AG04449 (cell line): ENCODE measurements at regions not wholly inside any gene's neighbourhood (a gene's known extent, or its start where the extent isn't known, plus 50 kb on each side); places are given as distances from the start of the nearest gene placed in this dataset.

Experiments
- CTCF ChIA-PET: fragments of 350-600 bp; formaldehyde crosslinking; extraction: SDS; loops from one replicate; lab custom pipeline; 2021; ENCODE audit warnings: antibody characterized with exemption; lab: Yijun Ruan, JAX
- POLR2A ChIA-PET: fragments of 400-600, 350-600 bp; formaldehyde crosslinking; extraction: SDS; loops from one replicate; lab custom pipeline; 2020; ENCODE audit warnings: antibody characterized with exemption, inconsistent platforms; lab: Yijun Ruan, JAX
- DNase-seq: peaks from one replicate; pipeline ENCODE4 v3.0.0-alpha.2; 2010; ENCODE audit warnings: low read depth, low spot score
- H3K4me3 ChIP-seq: 2 replicates; pipeline ENCODE4 v1.5.1; 2011; ENCODE audit warnings: low read depth, mild to moderate bottlenecking, control low read depth, low read length
- TF ChIP-seq, protein P1 (sequence below): IDR thresholded peaks from one replicate; pipeline ENCODE4 v1.5.1; 2011; ENCODE audit warnings: mild to moderate bottlenecking, moderate library complexity, low read length, control low read depth, inconsistent platforms; ENCODE audit not compliant: insufficient read depth; ENCODE audit errors: missing control alignments

DNA sequence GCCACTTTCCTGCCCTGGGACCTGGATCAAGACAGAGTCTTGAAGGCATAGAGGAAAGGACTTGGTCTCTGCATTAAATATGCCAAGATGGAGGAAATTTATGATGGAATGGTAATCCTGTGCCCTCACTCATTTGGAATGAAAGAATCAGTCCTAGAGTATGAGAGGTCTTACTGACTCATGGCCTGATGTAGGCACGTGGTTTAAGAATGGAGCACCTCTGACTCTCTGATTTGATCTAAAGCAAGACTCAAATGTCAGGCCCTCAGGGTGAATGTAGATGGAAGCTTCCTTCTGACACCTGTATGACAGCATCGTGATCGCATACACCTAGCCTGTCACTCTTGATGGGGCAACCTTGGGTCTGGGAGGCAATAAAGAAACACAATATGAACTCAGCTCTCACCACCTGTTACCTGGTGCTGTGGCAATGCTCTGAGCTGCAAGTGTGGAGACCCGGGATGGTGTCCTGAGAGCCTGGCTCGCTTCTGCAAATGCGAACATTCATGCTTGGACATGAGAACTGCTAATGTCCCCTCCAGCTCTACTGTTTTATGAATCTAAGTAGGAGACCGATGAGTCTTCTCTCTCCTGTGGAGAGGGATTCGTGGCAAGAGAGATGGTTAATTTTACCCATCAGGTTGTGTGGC lies 229.9 kb downstream of the ABCC12 start:
- H3K4me3 ChIP-seq = no peak overlapping the region
- ChIA-PET CTCF (interaction anchor here (1.5 kb wide), 2 partner anchors 10 to 239 kb away, joined by 3 read pairs; no protein-coding TSS in a partner anchor), POLR2A (no interaction called here)
- TF ChIP-seq, protein P1, sequence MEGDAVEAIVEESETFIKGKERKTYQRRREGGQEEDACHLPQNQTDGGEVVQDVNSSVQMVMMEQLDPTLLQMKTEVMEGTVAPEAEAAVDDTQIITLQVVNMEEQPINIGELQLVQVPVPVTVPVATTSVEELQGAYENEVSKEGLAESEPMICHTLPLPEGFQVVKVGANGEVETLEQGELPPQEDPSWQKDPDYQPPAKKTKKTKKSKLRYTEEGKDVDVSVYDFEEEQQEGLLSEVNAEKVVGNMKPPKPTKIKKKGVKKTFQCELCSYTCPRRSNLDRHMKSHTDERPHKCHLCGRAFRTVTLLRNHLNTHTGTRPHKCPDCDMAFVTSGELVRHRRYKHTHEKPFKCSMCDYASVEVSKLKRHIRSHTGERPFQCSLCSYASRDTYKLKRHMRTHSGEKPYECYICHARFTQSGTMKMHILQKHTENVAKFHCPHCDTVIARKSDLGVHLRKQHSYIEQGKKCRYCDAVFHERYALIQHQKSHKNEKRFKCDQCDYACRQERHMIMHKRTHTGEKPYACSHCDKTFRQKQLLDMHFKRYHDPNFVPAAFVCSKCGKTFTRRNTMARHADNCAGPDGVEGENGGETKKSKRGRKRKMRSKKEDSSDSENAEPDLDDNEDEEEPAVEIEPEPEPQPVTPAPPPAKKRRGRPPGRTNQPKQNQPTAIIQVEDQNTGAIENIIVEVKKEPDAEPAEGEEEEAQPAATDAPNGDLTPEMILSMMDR = no peak
- DNase-seq = no peak

DNA sequence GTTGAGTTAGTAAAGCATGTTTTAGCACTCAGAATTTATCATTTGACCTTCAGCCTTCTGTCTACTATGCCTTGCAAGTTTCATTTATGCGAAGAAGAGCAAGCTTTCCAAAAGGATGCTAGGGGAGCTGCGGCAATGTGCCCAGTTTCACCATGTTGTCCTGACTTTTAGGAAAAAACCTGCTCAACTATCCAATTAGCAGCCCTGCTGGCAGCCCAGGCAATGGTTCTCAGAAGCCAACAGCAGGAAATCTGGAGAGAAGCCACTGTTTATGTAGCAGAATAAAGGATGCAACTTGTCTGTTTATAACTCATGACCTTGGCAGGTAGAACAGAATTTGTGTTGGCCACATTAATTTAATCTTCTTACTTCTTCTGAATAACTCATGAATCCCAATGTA lies 230.8 kb downstream of the ABCC12 start:
- ChIA-PET POLR2A (no interaction called here), CTCF (no interaction called here)
- TF ChIP-seq, protein P1 = no peak
- no peak overlapping the region for H3K4me3 ChIP-seq
- DNase-seq = no peak

DNA sequence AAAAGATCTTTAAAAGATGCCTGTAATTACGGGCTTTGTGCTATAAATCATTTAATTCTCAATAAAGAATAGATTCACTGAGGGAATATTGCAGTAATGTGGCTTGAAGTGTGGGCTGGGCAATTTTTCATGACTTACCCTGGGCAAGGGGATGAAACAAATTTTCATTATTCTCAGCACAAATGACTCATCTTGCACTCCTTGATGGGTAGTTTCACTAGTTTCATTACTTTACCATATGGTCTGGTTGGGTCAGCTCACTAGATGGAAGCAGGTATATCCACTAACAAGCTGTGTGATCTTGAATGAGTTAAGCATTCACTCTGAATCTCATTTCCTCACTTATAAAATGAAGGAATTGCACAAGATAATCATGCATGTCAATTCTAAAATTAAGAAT lies 234.3 kb downstream of the ABCC12 start:
- CTCF ChIA-PET = no interaction called here
- POLR2A ChIA-PET = no interaction called here
- H3K4me3 ChIP-seq = no peak overlapping the region
- TF ChIP-seq, protein P1 = no peak
- DNase-seq = no peak

DNA sequence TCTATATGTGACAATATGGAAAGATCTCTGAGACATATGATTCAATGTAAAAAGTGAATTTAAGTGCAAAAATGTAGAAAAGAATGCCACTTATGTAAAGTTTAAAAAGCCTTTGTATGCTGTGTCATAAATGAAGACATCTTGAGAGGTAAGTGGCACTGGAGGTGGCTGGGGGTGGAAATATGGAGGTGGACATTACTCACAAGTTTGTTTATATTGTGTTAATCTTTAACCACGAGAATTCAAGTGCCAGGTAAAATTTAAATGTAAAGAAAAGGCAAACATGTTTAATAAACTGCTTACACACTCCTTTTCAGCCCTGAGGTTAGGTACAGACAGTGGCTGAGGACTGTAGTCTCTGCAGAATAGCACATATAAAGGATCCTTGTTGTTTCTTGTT lies 235.1 kb downstream of the ABCC12 start:
- DNase-seq = no peak
- TF ChIP-seq, protein P1 = no peak
- POLR2A ChIA-PET = no interaction called here
- CTCF ChIA-PET = interaction anchor here (1.1 kb wide), 1 partner anchor 57 kb away, joined by 3 read pairs; no protein-coding TSS in a partner anchor
- no peak overlapping the region for H3K4me3 ChIP-seq

DNA sequence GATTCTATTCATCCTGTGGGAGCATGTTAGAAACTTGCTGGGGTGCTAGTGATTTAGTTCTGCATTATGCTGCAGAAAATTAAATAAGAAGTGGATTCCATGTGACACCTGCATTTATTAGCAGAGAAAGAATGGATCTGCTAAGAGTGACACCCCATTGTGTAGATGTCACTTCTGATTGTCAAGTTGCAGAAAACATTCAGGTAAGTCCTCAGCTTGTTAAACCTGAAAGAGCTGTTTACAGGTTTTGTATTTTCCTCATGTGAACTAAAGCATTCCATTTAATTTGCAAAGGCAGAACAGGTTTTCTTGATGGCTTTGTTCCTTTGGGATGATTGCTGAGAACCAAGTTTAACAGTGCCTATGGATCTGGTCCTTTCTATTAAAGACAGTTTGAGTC lies 238.7 kb downstream of the ABCC12 start:
- TF ChIP-seq, protein P1 = no peak
- POLR2A ChIA-PET = no interaction called here
- CTCF ChIA-PET = no interaction called here
- no peak overlapping the region for H3K4me3 ChIP-seq
- DNase-seq = no peak

DNA sequence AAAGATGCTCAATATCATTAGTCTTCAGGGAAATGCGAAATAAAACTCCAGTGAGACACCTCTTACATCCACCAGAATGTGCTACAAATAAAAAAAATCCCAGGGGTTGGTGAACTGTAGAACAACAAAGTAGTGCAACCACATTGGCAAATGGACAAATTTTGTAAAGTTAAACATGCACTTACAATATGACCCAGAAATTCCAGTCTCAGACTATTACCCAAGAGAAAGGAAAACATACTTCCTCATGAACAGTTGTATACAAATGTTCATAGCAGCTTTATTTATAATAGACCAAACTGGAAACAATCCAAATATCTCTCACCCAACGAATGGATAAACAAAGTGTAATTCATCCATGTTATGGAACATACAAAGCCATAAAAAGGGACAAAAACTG lies 239.5 kb downstream of the ABCC12 start:
- H3K4me3 ChIP-seq = no peak overlapping the region
- CTCF ChIA-PET = interaction anchor here (1.0 kb wide), 1 partner anchor 10 kb away, joined by 3 read pairs; no protein-coding TSS in a partner anchor
- POLR2A ChIA-PET = no interaction called here
- peak; percentile 7 for DNase-seq
- TF ChIP-seq, protein P1 = no peak
